CD4-positive, alpha-beta memory T cell (primary cell): ENCODE measurements at regions not wholly inside any gene's neighbourhood (a gene's known extent, or its start where the extent isn't known, plus 50 kb on each side); places are given as distances from the start of the nearest gene placed in this dataset.

Experiments used
- CTCF ChIA-PET: fragments of 350-600 bp; sonication (Branson Sonifier 250); formaldehyde crosslinking; loops from one replicate; lab custom pipeline; 2021; ENCODE audit warnings: inconsistent platforms; ENCODE audit not compliant: partially characterized antibody; lab: Charles Lee
- POLR2A ChIA-PET: fragments of 350-600 bp; sonication (Branson Sonifier 250); formaldehyde crosslinking; loops from one replicate; lab custom pipeline; 2021; ENCODE audit not compliant: partially characterized antibody; lab: Charles Lee
- DNase-seq, 5 donors: peaks; one replicate each; pipeline versions ENCODE4 v3.0.0 to v3.0.0-alpha.2; 2020 to 2022; ENCODE audit warnings: mixed read lengths in 1 of 5
- H3K27ac ChIP-seq: one replicate; pipeline ENCODE4 v1.7.0; 2013; ENCODE audit warnings: low read depth, low read length
- H3K27me3 ChIP-seq: 2 replicates; pipeline ENCODE4 v1.7.0; 2013; ENCODE audit warnings: mild to moderate bottlenecking, low read length, moderate library complexity; ENCODE audit not compliant: insufficient read depth
- H3K36me3 ChIP-seq: 2 replicates; pipeline ENCODE4 v1.7.0; 2013; ENCODE audit warnings: mild to moderate bottlenecking, low read length, moderate library complexity; ENCODE audit not compliant: insufficient read depth
- H3K4me1 ChIP-seq: 2 replicates; pipeline ENCODE4 v1.7.0; 2013; ENCODE audit warnings: mild to moderate bottlenecking, low read length, moderate library complexity; ENCODE audit not compliant: insufficient read depth
- H3K4me3 ChIP-seq, 2 donors: one replicate each; pipeline ENCODE4 v1.7.0; 2013; ENCODE audit warnings: low read length in 2 of 2, mild to moderate bottlenecking in 1 of 2
- H3K9me3 ChIP-seq, 2 donors: one replicate each; pipeline ENCODE4 v1.7.0; 2013; ENCODE audit warnings: low read length in 2 of 2, control low read depth in 1 of 2; ENCODE audit not compliant: control insufficient read depth in 1 of 2
- H3K27ac Mint-ChIP-seq, 7 donors: one replicate each; pipeline ENCODE4 v1.8.0; 2020 to 2021; ENCODE audit warnings: mixed read lengths in 7 of 7, mild to moderate bottlenecking in 6 of 7, inconsistent platforms in 3 of 7, moderate library complexity in 3 of 7
- H3K27me3 Mint-ChIP-seq, 2 donors: one replicate each; pipeline ENCODE4 v1.8.0; 2020 to 2021; ENCODE audit warnings: mixed read lengths in 2 of 2
- H3K36me3 Mint-ChIP-seq, 2 donors: one replicate each; pipeline ENCODE4 v1.8.0; 2020 to 2021; ENCODE audit warnings: mixed read lengths in 2 of 2, inconsistent platforms in 1 of 2, mild to moderate bottlenecking in 1 of 2
- H3K4me1 Mint-ChIP-seq, 4 donors: one replicate each; pipeline ENCODE4 v1.8.0; 2020 to 2021; ENCODE audit warnings: mixed read lengths in 4 of 4, mild to moderate bottlenecking in 1 of 4
- H3K4me3 Mint-ChIP-seq, 8 donors: one replicate each; pipeline ENCODE4 v1.8.0; 2020 to 2021; ENCODE audit warnings: mixed read lengths in 8 of 8, mild to moderate bottlenecking in 7 of 8, moderate library complexity in 6 of 8, inconsistent platforms in 3 of 8
- H3K9me3 Mint-ChIP-seq, 8 donors: one replicate each; pipeline ENCODE4 v1.8.0; 2020 to 2021; ENCODE audit warnings: mixed read lengths in 8 of 8, mild to moderate bottlenecking in 5 of 8, inconsistent platforms in 3 of 8, moderate library complexity in 1 of 8
- intact Hi-C: fragments of 100-400 bp; cut with micrococcal nuclease; formaldehyde crosslinking; loops from one replicate; pipeline ENCODE4 v1.15.1; 2023

- intact Hi-C loops, result no loop called here
- H3K9me3 Mint-ChIP-seq, result peaks cover 0 to 26% (median 18%) of the 10 kb centered on the region in 8 donors
- H3K36me3 Mint-ChIP-seq, result peaks cover 0 to 2% of the 10 kb centered on the region in 2 donors
- no peaks in the 10 kb centered on the region for H3K9me3 ChIP-seq
- H3K27me3 ChIP-seq, result no peaks in the 10 kb centered on the region
- H3K4me1 ChIP-seq, result no peaks in the 10 kb centered on the region
- H3K4me3 ChIP-seq, result no peak overlapping the region
- ChIA-PET POLR2A (interaction anchor here (0.6 kb wide), 1 partner anchor 780 kb away, joined by 5 read pairs; no protein-coding TSS in a partner anchor), CTCF (no interaction called here)
- H3K36me3 ChIP-seq, result no peaks in the 10 kb centered on the region
- no peak overlapping the region for H3K4me3 Mint-ChIP-seq
- H3K4me1 Mint-ChIP-seq, result peaks cover 0 to 3% (median 0%) of the 10 kb centered on the region in 4 donors
- no peak overlapping the region for H3K27ac Mint-ChIP-seq
- H3K27ac ChIP-seq, result no peak overlapping the region
- DNase-seq, result no peak
- peaks cover 15 to 20% of the 10 kb centered on the region in 2 donors for H3K27me3 Mint-ChIP-seq
Observed at GRCh38 chr5:112635771-112636731, 101.6 kb upstream of the APC start.

GRCh38 chr5:112636751-112637150, 100.9 kb upstream of the APC start:
- intact Hi-C loops, result no loop called here
- H3K27ac ChIP-seq, result no peak overlapping the region
- no peaks in the 10 kb centered on the region for H3K4me1 ChIP-seq
- Mint-ChIP-seq H3K4me1 (peaks cover 0 to 3% (median 0%) of the 10 kb centered on the region in 4 donors), H3K27ac (no peak overlapping the region), H3K27me3 (peaks cover 11 to 20% of the 10 kb centered on the region in 2 donors), H3K9me3 (peaks cover 0 to 20% (median 17%) of the 10 kb centered on the region in 8 donors), H3K36me3 (peaks cover 0 to 2% of the 10 kb centered on the region in 2 donors), H3K4me3 (no peak overlapping the region)
- no peaks in the 10 kb centered on the region for H3K9me3 ChIP-seq
- DNase-seq, result no peak
- no peaks in the 10 kb centered on the region for H3K36me3 ChIP-seq
- H3K27me3 ChIP-seq, result no peaks in the 10 kb centered on the region
- ChIA-PET POLR2A (no interaction called here), CTCF (no interaction called here)
- no peak overlapping the region for H3K4me3 ChIP-seq

- H3K9me3 Mint-ChIP-seq, result peaks cover 0 to 16% (median 11%) of the 10 kb centered on the region in 8 donors
Observed at GRCh38 chr5:112637343-112637742, 100.3 kb upstream of the APC start.

GRCh38 chr5:112640546-112640945, 97.1 kb upstream of the APC start:
- POLR2A ChIA-PET, result no interaction called here

More at GRCh38 chr5:112637343-112637742, 100.3 kb upstream of the APC start:
- Histone ChIP-seq H3K36me3 (no peaks in the 10 kb centered on the region), H3K27me3 (no peaks in the 10 kb centered on the region), H3K9me3 (no peaks in the 10 kb centered on the region), H3K27ac (no peak overlapping the region), H3K4me1 (no peaks in the 10 kb centered on the region), H3K4me3 (no peak overlapping the region)
- Mint-ChIP-seq H3K4me1 (peaks cover 0 to 3% (median 0%) of the 10 kb centered on the region in 4 donors), H3K27ac (no peak overlapping the region), H3K27me3 (peaks cover 11 to 17% of the 10 kb centered on the region in 2 donors), H3K36me3 (peaks cover 0 to 2% of the 10 kb centered on the region in 2 donors), H3K4me3 (no peak overlapping the region)
- intact Hi-C loops, result no loop called here
- DNase-seq, result no peak
- ChIA-PET POLR2A (no interaction called here), CTCF (no interaction called here)

GRCh38 chr5:112641515-112642110, 96.1 kb upstream of the APC start:
- ChIA-PET POLR2A (no interaction called here), CTCF (no interaction called here)
- intact Hi-C loops, result no loop called here
- DNase-seq, result no peak
- H3K36me3 Mint-ChIP-seq, result no peaks in the 10 kb centered on the region
- Histone ChIP-seq H3K27ac (no peak overlapping the region), H3K36me3 (no peaks in the 10 kb centered on the region), H3K27me3 (no peaks in the 10 kb centered on the region), H3K4me3 (no peak overlapping the region), H3K9me3 (no peaks in the 10 kb centered on the region), H3K4me1 (no peaks in the 10 kb centered on the region)
- H3K9me3 Mint-ChIP-seq, result no peaks in the 10 kb centered on the region
- no peak overlapping the region for H3K4me3 Mint-ChIP-seq
- H3K27me3 Mint-ChIP-seq, result peaks cover 4 to 6% of the 10 kb centered on the region in 2 donors
- H3K4me1 Mint-ChIP-seq, result peaks cover 0 to 3% (median 0%) of the 10 kb centered on the region in 4 donors
- H3K27ac Mint-ChIP-seq, result no peak overlapping the region

More at GRCh38 chr5:112640546-112640945, 97.1 kb upstream of the APC start:
- intact Hi-C loops, result no loop called here
- peaks cover 6 to 7% of the 10 kb centered on the region in 2 donors for H3K27me3 Mint-ChIP-seq
- no peaks in the 10 kb centered on the region for H3K27me3 ChIP-seq
- peaks cover 0 to 3% (median 0%) of the 10 kb centered on the region in 4 donors for H3K4me1 Mint-ChIP-seq
- no peak overlapping the region for H3K27ac ChIP-seq
- H3K4me3 ChIP-seq, result no peak overlapping the region
- no peaks in the 10 kb centered on the region for H3K9me3 ChIP-seq
- no peak overlapping the region for H3K27ac Mint-ChIP-seq
- no peaks in the 10 kb centered on the region for H3K4me1 ChIP-seq
- H3K36me3 ChIP-seq, result no peaks in the 10 kb centered on the region
- H3K4me3 Mint-ChIP-seq, result no peak overlapping the region
- no peaks in the 10 kb centered on the region for H3K36me3 Mint-ChIP-seq
- no peaks in the 10 kb centered on the region for H3K9me3 Mint-ChIP-seq
- CTCF ChIA-PET, result interaction anchor here (1.3 kb wide), 1 partner anchor 10 kb away, joined by 3 read pairs; no protein-coding TSS in a partner anchor
- DNase-seq, result no peak

GRCh38 chr5:112642885-112643284, 94.8 kb upstream of the APC start:
- no peak for DNase-seq
- no peaks in the 10 kb centered on the region for H3K36me3 ChIP-seq
- H3K9me3 ChIP-seq, result no peaks in the 10 kb centered on the region
- Mint-ChIP-seq H3K4me1 (peaks cover 0 to 5% (median 0%) of the 10 kb centered on the region in 4 donors), H3K36me3 (no peaks in the 10 kb centered on the region), H3K27me3 (peaks cover 4 to 6% of the 10 kb centered on the region in 2 donors), H3K9me3 (no peaks in the 10 kb centered on the region), H3K27ac (no peak overlapping the region), H3K4me3 (no peak overlapping the region)
- ChIA-PET POLR2A (no interaction called here), CTCF (no interaction called here)
- no peaks in the 10 kb centered on the region for H3K4me1 ChIP-seq
- intact Hi-C loops, result no loop called here
- no peaks in the 10 kb centered on the region for H3K27me3 ChIP-seq
- no peak overlapping the region for H3K27ac ChIP-seq
- H3K4me3 ChIP-seq, result no peak overlapping the region

- Mint-ChIP-seq H3K4me3 (no peak overlapping the region), H3K9me3 (no peaks in the 10 kb centered on the region)
- CTCF ChIA-PET, result no interaction called here
Observed at GRCh38 chr5:112643339-112643971, 94.2 kb upstream of the APC start.

More at GRCh38 chr5:112643339-112643971, 94.2 kb upstream of the APC start:
- H3K9me3 ChIP-seq, result no peaks in the 10 kb centered on the region
- POLR2A ChIA-PET, result no interaction called here
- no peak overlapping the region for H3K4me3 ChIP-seq
- peaks cover 4 to 7% of the 10 kb centered on the region in 2 donors for H3K27me3 Mint-ChIP-seq
- no peak overlapping the region for H3K27ac ChIP-seq
- DNase-seq, result no peak
- H3K27ac Mint-ChIP-seq, result no peak overlapping the region
- peaks cover 0 to 5% (median 0%) of the 10 kb centered on the region in 4 donors for H3K4me1 Mint-ChIP-seq
- no peaks in the 10 kb centered on the region for H3K27me3 ChIP-seq
- H3K4me1 ChIP-seq, result no peaks in the 10 kb centered on the region
- intact Hi-C loops, result no loop called here
- no peaks in the 10 kb centered on the region for H3K36me3 Mint-ChIP-seq
- no peaks in the 10 kb centered on the region for H3K36me3 ChIP-seq
